HUDEP-2 (cell line): ENCODE measurements at regions not wholly inside any gene's neighbourhood (a gene's known extent, or its start where the extent isn't known, plus 50 kb on each side); places are given as distances from the start of the nearest gene placed in this dataset.
A peak's percentile ranks its signal among the peaks of the same experiment; 100 is the strongest.

Source experiments
- DNase-seq, 76 experiments: peaks; one replicate each; lab custom pipeline; 2025; ENCODE audit not compliant: unreplicated experiment in 76 of 76; lab: John Stamatoyannopoulos, UW

- DNase-seq: no peak
These were observed 98.1 kb upstream of the TMPO start for GRCh38 chr12:98417266-98417665.

- DNase-seq: peak in 71 of 76 experiments; percentile 14 to 79 (median 57)
These were observed 96.9 kb upstream of the TMPO start for GRCh38 chr12:98418357-98419075.

GRCh38 chr12:98419081-98419794 is 96.2 kb upstream of the TMPO start:
- no peak for DNase-seq

- DNase-seq: peak in 1 of 76 experiments; percentile 2
These were observed 95.5 kb upstream of the TMPO start for GRCh38 chr12:98419795-98420404.

GRCh38 chr12:98420461-98420860 is 94.9 kb upstream of the TMPO start:
- DNase-seq: no peak

GRCh38 chr12:98421316-98421715 is 94.1 kb upstream of the TMPO start:
- DNase-seq: no peak

GRCh38 chr12:98422359-98422758 is 93.0 kb upstream of the TMPO start:
- no peak for DNase-seq

GRCh38 chr12:98422812-98423211 is 92.6 kb upstream of the TMPO start:
- DNase-seq: no peak

- DNase-seq: no peak
These were observed 91.4 kb upstream of the TMPO start for GRCh38 chr12:98423963-98424362.

- DNase-seq: peak in 49 of 76 experiments; percentile 1 to 58 (median 21)
These were observed 90.5 kb upstream of the TMPO start for GRCh38 chr12:98424726-98425401.

GRCh38 chr12:98425859-98426258 is 89.5 kb upstream of the TMPO start:
- peak in 35 of 76 experiments; percentile 2 to 67 (median 33) for DNase-seq

- DNase-seq: no peak
These were observed 84.3 kb upstream of the TMPO start for GRCh38 chr12:98431089-98431488.

GRCh38 chr12:98437166-98437565 is 78.2 kb upstream of the TMPO start:
- DNase-seq: no peak

GRCh38 chr12:98437806-98438595 is 77.4 kb upstream of the TMPO start:
- DNase-seq: no peak

- DNase-seq: no peak
These were observed 76.6 kb upstream of the TMPO start for GRCh38 chr12:98438656-98439230.

GRCh38 chr12:98439471-98439951 is 75.9 kb upstream of the TMPO start:
- DNase-seq: no peak

GRCh38 chr12:98439981-98440581 is 75.3 kb upstream of the TMPO start:
- peak in 72 of 76 experiments; percentile 14 to 93 (median 68) for DNase-seq

- no peak for DNase-seq
These were observed 69.3 kb upstream of the TMPO start for GRCh38 chr12:98446060-98446459.

GRCh38 chr12:98446682-98447081 is 68.7 kb upstream of the TMPO start:
- no peak for DNase-seq
